Forelimb muscle (tissue), 1 donor: ENCODE measurements at regions not wholly inside any gene's neighbourhood (a gene's known extent, or its start where the extent isn't known, plus 50 kb on each side); places are given as distances from the start of the nearest gene placed in this dataset.
"Not testable (repeated sequence)": the region's sequence is repeated elsewhere in the genome, so short reads cannot be mapped to it uniquely, and the experiment has no call there.

Experiments
- DNase-seq: peaks from one replicate; pipeline ENCODE4 v3.0.0-alpha.2; 2013; ENCODE audit warnings: low read depth

DNA sequence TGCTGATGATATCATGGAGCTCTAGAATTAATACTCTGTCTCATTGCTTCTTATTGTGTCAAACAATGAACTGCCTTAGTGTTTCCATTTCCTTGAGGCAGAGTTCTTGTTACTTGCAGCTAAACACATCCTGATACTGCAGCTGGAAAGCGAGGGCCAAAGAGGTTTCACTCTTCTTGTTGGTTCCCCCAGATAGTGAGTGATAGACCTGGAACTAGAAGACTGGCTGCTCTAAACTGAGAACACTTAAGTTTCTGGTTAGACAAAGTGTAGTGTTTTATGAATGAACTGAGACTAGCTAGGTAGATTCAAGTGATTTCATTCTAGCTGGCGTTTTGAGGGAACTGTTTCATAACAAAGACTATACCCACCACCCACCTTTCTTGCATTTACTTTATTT, 321.7 kb downstream of the TXNL1 start:
- no peak for DNase-seq

DNA sequence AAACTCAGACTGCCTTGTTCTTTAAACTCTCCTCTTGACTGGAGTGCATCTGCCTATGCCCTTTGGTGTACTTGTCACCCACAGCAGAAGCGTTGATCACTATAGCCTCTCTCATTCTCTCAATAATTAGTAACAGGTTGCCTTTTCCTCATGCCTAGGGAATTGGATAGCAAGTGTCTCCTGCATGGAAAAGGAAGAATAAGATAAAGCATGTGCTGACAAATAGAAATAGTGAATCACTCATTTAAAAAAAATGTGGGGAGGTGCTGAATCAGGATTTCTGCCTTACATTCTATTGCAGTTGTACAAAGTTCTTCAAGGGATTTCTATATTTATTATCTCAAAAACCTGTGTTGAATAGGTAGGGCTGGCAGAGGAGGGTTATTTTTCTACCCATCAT, 323.0 kb downstream of the TXNL1 start:
- no peak for DNase-seq

DNA sequence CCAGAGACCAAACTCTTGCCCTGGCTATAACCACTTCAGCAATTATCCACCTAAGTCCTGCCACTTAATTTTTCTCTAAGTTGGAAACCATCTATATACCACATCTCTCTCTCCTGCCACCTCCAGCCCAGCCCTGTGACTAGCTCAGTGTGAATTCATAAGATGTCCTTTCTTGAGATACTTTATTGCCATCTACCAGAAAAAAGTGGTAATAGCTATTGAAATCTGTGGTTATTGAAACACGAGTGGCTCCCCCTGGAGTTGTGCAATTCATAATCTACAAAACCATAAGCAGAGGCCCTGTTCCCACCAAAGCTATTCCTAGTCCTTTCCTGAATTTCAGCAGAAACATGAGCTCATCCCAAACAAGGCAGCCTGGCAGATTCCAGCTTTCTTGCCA, 324.0 kb downstream of the TXNL1 start:
- DNase-seq, result no peak

DNA sequence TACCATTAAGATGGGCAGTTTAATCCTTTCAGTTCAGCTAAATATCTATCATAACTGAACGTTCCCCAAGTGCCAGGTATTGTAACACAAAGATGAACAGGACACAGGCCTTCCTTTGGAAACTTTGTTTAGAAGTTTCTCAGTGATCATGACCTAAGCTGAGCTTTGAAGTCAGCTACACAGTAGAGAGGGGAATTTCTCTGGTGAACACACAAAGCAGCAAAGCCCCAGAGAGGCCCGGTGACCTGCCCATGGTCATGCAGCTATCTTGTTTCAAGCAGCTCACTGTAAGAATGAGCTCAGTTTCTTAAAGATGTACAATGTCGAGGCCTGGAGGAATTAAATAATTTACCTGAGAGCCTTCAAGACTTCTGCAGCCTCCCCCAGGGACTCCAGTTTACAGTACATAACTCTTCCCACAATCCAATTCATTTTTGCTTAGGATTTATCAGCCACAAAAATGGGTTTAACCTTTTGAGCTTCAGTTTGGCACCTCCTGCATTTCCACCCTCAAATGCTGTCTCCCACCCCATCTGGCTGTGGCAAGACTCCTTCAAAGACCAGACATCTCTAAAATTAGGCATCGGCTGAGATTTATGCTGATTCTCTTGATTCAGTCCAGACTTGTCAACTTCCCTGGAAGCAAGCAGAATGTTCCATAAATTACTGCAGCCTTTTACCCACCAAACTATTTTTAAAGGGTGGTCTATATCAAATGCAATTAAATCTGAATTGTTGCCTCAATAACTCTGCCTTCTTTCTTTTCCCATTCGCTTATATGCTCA, 325.6 kb downstream of the TXNL1 start:
- no peak for DNase-seq

DNA sequence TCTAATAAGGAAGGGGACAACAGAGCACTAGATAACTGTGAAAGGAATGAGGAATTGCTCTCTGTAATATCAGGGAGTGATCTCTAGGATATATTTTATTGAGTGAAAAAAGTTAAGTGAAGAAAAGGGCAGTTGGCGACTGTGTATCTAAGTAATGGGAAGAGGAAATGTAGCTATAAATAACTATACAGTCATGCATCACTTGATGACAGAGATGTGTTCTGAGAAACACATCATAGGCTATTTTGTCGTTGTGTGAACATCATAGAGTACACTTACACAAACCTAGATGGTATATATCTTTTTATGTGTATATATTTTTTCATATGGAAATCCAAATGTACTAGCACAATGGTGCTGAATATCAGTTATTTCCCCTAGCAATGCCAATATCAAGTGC, 329.3 kb downstream of the TXNL1 start:
- DNase-seq, result no peak

DNA sequence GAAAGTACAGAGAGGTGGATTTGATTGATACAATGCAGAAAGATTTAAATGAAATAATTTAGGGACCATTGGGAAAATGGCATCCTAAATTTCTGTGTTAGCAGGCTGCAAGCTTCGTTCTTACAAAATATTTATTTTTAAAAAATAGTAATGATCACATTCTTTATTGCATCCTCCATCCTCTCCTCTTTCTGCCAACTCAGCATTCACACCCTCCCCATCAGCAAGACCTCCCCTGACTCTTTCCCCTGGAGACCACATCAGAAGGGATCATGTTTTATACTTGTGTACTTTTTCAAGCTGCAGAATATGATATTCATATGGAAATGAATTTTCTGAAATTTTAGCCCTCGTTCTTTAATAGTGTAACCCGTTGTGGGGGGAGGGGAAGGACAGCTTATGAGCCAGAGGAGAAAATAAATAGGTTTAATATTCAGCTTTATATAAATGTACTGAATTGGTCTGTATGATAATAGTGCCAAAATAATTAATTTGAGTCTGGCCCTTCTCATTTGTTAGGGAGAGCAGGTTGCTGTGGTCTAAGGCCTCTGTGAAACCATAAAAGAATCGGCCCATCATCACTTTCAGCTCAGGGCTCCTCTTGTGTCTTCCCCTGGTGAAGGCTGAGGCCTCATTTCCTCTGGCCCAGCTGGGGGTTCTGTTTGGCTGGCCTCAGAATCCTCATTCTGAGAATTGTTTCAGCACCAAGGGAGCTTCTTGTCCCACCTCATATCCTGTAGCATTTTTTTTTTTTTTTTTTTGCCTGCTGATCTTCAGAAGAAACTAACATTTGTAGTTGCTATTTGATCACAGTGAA, 330.8 kb downstream of the TXNL1 start:
- no peak for DNase-seq

DNA sequence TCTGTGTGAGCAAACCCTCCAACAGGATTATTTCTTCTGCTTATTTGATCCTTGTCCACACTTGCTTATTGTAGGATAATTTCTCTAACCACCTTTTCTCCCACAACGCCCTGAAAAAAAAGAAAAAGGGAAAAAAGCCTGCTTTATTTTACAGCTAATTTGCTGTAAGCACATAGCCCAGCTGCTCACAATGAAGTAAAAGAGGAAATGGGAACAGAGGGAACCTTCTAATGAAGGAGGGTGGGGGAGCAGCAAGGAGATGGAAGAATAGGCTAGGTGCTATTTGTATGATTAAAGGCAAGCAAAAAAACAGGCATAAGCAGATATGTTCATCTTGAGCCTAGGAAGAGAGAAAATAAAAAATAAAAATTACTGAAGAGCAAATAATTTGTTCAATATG, 331.6 kb downstream of the TXNL1 start:
- DNase-seq, result no peak

DNA sequence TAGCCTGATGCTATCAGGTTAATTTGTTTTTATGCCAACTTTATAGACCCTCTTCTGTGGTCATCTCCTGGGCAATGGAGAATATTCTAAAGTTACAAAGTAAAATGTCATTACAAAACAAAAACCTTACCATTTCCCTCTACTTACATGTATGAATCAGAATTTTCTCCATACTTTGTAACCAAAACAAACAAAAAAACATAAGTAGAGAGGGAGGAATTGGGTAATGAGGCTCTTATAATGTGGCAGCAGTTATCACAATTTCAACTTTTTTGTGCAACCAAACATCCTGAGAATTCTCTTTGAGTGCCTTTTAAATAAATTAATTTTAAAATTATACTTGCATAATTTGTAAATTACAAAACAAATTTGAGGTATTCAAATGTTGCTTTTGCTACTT, 332.8 kb downstream of the TXNL1 start:
- no peak for DNase-seq

DNA sequence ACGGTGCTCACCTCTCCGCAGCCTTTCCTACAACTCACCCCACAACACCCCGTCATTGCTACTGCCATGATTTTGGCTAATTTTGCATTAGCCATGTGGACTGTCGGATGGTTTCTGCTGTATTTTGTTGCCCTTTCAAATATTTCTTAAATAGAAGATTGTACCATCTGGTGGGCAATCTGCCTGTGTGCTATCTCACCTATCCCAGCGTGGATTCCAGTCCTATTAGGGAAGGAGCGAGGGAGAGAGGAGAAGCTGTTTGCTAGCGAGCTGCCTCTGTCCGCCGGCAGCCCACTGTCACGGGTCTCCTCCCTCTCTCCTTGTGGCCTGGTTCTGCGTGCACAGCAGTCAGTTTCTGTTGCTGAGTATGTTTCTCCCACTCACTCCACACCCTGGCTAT, 336.2 kb downstream of the TXNL1 start:
- DNase-seq, result no peak

DNA sequence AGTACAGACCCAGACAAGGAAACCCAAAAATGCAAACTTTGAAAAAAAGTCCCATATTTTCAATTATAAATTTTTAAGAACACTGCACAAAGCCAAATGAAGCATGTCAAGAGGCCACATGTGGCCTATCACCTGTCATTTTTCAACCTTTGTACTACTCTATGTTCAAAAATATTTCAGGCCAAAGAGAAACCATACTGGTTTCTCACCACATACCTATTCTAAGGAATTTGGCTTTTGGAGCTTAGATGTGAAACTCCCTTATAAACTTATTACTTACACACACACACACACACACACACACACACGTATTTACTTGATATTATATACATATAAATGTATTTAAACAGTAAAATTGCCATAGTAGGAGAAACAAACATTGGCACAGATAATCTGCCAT, 338.7 kb downstream of the TXNL1 start:
- DNase-seq, result no peak

DNA sequence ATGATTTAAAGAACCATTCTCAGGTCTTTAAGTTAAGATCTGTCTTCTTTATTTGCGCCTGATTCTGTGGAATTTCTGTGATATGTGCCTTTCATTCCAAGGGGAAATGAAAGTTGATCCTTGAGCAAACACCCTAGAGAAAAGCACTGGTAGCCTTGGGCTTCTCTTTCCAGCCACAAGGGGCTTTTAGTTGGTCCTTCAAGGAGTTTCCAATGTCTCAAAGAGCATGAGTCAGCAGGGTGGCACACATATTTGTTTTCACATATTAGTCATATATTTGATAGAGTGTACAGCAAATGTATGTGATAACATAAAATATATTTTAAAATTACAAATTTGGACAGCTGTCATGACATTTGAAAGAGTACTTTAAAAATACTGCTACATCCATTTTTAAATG, 339.5 kb downstream of the TXNL1 start:
- no peak for DNase-seq

DNA sequence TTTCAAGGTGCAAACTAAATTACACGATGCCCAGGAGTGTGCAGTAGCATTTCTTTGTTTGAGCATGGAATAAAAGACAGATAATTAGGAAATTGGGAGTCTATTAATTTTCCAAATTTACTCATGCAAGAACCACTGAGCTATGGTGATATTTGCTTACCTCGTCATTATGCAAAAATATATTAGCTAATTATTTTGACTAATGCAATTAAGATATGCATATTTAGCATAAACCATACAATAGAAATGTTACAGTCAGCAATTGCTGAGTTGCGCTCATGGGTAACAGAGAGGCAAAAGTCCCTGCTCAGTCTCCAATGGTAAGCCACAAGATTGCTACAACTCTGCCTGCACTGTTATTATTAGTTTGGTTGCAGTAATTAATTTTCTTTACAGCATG, 342.0 kb downstream of the TXNL1 start:
- DNase-seq, result no peak

DNA sequence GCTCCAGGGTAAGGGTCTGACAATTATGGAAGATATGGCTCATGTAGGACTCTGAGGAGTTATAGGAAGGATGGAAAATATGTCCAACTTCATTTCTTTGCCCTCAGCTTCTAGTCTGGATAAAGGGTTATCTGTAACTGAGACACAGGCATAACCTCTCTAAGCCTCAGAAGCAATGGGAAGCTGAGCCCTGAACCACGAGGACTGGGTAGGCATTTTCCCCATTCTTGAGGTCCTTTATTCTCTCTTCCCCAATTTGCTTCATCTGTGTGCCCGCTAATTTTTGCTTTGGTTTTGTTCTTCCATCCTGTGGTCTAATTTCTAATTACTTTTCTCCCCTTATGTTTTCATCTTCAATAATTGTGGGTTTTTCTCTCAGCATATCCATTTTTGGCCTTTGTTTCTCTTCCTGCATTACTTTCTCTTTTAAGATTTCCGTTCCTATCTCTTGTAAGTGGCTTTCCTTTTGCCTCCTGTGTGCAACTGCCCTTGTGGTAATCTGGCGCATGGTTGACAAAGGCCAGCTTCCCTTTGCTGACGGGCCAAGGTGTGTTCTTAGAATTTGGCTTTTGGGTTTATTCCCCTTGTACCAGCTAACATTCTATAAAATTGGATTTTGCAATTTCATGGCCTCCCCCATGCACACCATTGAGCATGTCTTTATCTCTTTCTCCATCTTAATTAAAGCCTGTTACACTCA, 343.8 kb downstream of the TXNL1 start:
- no peak for DNase-seq

DNA sequence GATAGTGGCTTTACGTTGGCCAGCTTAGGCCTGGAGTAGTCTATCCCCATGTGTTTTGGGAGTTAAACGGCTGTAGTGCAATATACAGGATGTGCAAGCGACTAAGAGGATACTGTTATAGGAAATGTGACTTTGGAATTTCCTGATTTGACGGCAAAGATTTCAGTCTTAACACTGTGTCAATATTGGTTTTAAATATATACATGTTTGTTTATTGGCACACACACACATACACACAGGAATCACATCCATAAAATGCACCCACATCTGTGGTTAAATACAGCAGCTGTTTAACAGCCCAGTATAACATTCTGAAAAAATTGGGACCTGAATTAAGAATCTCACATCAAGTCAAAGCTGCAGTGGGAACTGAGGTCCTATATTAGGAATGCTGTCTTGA, 347.1 kb downstream of the TXNL1 start:
- no peak for DNase-seq

DNA sequence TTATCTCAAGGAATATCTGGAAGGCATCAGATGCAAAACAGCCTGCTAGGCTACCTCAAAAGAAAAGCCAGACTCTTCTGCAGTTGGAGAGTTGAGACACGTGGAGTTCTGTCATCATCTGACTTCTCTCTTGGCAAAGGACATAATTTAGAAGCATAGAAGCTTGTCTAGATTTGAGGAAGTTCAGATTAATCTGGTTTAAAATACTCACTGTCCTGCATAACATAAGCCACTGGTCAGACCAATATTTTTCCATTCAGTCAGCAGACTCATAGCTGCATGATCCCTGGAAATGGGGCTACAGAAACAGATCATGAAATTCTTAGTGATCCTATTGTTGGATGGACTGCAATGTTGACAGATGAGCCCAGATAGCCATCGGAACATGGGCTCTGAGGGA, 349.0 kb downstream of the TXNL1 start:
- no peak for DNase-seq

DNA sequence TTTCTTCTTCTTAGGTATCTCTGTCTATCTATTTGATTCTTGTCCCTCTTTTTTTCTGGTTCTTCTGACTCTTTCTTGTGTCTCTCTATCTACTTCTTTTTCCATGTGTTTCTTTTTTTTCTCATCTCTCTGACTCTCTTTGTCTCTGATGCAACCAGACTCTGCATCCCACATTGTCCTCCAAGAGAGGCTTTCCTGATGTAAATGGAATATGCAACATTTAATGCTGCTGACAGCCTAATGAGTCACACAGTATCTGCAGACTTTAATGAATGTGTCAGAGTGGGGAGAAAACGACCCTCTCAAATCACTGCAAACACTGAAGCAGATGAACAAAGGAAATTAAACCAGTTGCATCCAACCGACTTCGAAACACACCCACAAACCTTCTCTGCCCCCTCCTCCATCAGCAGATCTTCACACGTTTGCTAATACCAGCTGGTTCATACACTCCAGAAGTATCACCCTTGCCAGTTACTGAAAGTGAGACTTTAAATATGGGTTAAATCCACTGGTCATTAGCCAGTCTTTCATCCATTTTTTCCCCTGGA, 351.5 kb downstream of the TXNL1 start:
- DNase-seq, result no peak

DNA sequence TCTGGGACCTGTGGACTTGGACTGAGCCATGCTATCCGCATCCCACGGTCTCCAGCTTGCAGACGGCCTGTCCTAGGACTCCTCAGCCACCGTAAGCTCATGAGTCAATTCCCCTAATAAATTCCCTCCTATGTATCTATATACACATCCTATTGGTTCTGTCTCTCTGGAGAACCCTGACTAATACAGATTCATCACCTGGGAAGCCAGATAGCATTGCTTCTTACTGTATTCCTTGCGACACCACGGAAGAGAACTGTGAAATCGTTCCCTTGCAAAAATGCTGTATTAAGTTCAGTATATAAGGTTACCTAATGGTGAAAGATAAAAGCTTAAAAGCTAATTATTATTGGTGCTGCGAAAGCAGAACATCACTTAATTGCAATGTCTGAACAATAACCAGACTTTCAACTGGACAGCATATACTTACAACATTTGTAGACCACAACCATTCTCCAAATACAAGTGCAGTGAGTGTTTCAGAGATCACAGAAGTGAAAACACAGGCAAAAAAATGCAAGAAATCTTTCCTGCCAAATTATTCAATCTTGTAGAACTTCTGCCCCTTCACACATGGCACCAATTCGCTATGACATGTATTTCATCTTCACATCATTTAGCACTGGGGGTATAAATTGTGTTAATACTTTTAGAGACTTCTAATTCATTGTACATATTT, 352.9 kb downstream of the TXNL1 start:
- DNase-seq, result no peak

DNA sequence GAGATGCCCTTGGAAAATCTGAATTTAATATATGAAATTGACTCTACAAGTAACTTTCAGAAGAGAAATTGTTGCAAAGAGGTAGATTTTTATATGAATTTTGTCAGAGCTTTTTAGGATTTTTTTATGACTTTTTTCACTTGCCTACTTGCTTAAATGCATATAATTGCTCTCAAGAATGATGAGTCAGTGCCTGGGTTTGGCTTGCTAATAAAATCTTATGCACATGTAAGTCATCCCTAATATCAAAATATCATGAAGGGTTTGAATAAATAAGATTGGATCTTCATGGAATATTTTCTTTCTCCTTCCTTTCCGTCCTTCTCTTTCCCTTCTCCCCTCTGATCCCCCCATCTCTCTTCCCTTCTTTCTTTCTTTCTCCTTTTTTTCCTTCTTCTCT, 354.1 kb downstream of the TXNL1 start:
- no peak for DNase-seq

DNA sequence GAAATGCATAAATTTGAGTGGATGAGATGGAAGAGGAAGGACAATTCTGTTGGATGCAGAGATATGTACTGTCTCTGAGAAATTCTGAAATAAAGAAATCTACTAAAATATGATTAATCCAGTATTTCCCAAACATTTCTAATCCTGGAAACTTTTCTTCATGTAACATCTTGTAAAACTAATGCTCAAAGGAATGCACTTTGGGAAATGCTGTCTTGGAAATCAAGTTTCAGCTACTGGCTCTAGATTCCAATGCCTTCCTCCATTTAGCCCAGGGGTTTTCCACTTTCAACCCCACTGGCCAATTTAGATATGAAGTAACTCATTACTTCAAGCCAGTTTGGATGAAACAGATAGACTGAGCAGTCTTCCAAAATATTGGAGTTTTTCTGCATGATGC, 355.1 kb downstream of the TXNL1 start:
- no peak for DNase-seq

DNA sequence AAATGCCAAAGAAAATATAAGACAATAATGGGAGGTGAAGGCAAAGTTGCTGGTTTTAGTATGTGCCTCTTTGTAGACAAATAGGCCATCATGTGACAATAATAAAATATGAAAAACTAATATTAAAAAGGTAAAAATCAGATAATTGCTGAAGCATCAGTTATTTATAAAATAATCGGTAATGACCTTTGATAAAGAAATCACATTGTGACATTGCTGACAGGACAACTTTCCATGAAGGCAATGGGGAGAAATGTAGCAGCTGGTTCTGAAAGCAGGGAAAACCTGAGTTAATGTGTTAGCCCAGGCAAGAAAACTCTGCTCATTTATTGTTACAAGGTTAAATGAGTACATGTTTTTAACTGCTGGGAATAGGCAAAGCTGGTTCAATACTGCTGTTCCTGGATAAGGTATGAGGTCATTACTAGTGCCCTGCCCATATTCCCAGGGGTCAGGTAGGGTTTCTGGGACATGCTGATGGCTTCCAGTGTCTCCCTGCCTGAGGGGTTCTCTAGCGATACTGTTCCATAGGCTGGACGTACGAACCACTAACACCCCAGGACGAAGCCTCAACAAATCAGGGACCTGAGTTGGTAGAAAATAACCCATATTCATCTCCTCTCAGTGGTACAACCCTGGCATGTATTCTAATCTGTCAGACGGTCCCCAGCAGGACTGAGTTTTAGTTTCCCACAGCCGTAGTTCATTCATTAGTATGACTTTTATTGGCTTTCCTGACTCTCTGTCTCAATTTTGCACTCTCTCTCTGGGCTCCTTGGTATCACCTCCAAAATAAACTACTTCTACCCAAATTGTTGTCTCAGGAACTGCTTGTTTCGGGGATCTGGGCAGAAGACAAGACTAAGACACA, 355.9 kb downstream of the TXNL1 start:
- no peak for DNase-seq

DNA sequence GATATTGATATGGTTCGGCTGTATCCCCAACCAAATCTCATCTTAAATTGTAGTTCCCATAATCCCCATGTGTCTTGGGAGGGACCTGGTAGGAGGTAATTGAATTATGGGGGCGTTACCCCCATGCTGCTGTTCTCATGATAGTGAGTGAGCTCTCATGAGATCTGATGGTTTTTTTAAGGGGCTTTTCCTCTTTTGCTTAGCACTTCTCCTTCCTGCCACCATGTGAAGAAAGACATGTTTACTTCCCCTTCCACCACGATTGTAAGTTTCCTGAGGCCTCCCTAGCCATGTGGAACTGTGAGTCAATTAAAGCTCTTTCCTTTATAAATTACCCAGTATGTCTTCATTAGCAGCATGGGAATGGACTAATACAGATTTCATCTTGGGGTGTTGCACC, 358.6 kb downstream of the TXNL1 start:
- DNase-seq, result not testable (repeated sequence)
